ENCODE measurements at regions not wholly inside any gene's neighbourhood (a gene's known extent, or its start where the extent isn't known, plus 50 kb on each side); places are given as distances from the start of the nearest gene placed in this dataset.
"Not testable (repeated sequence)": the region's sequence is repeated elsewhere in the genome, so short reads cannot be mapped to it uniquely, and the experiment has no call there.

DNA sequence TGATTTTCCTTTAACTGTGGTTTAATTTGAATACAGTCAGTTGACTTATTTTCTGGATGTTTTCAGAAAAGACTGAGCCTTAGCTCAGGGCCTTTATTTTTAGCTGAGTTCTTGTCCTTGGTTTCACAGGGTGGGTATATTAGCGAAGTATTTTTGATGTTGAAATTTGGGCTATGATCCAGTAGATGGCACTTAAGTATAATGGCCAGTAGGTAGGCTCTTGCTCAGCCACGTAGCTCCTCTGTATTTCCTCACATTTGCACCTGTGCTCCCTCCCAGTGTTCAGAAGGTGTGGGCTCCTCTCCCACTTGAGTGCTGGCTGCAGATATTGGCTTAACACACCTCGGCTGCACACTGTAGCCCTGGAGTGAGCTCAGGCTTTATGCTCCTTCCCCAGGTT lies 549.9 kb upstream of the AMOT start:
- Histone ChIP-seq H3K27ac (ENCODE audit: poor library complexity, severe bottlenecking) (no peak overlapping the region), H3K36me3 (ENCODE audit: low read depth) (no peaks in the 10 kb centered on the region), H3K4me3 (ENCODE audit: severe bottlenecking) (no peak overlapping the region), H3K9me3 (ENCODE audit: severe bottlenecking) (no peaks in the 10 kb centered on the region), H3K27me3 (ENCODE audit: insufficient read depth, poor library complexity, severe bottlenecking) (no peaks in the 10 kb centered on the region), H3K4me1 (ENCODE audit: insufficient read depth, poor library complexity, severe bottlenecking) (no peaks in the 10 kb centered on the region)
- DNase-seq (ENCODE audit: low spot score) = no peak
- TF ChIP-seq, protein P1, sequence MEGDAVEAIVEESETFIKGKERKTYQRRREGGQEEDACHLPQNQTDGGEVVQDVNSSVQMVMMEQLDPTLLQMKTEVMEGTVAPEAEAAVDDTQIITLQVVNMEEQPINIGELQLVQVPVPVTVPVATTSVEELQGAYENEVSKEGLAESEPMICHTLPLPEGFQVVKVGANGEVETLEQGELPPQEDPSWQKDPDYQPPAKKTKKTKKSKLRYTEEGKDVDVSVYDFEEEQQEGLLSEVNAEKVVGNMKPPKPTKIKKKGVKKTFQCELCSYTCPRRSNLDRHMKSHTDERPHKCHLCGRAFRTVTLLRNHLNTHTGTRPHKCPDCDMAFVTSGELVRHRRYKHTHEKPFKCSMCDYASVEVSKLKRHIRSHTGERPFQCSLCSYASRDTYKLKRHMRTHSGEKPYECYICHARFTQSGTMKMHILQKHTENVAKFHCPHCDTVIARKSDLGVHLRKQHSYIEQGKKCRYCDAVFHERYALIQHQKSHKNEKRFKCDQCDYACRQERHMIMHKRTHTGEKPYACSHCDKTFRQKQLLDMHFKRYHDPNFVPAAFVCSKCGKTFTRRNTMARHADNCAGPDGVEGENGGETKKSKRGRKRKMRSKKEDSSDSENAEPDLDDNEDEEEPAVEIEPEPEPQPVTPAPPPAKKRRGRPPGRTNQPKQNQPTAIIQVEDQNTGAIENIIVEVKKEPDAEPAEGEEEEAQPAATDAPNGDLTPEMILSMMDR (IDR thresholded peaks at IDR 0.05; ENCODE audit: poor library complexity, severe bottlenecking) = no peak
- no peak for ATAC-seq (ENCODE audit: low read depth)

DNA sequence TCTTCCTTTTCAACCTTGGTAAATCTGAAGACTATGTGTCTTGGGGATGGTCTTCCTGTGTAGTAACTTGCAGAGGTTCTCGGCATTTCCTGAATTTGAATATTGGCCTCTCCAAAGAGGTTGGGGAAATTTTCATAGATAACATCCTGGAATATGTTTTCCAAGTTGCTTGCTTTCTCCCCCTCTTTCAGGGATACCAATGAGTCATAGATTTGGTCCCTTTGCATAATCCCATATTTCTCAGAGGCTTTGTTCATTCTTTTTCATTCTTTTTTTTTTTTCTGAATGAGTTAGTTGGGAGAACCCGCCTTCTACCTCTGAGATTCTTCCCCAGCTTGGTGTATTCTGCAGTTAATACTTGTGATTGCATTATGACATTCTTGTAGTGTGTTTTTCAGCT lies 549.2 kb upstream of the AMOT start:
- H3K9me3 ChIP-seq (ENCODE audit: severe bottlenecking) = no peaks in the 10 kb centered on the region
- TF ChIP-seq, protein P1 (IDR thresholded peaks at IDR 0.05; ENCODE audit: poor library complexity, severe bottlenecking) = no peak
- no peaks in the 10 kb centered on the region for H3K27me3 ChIP-seq (ENCODE audit: insufficient read depth, poor library complexity, severe bottlenecking)
- no peaks in the 10 kb centered on the region for H3K4me1 ChIP-seq (ENCODE audit: insufficient read depth, poor library complexity, severe bottlenecking)
- no peak overlapping the region for H3K4me3 ChIP-seq (ENCODE audit: severe bottlenecking)
- DNase-seq (ENCODE audit: low spot score) (no peak), ATAC-seq (ENCODE audit: low read depth) (no peak)
- no peaks in the 10 kb centered on the region for H3K36me3 ChIP-seq (ENCODE audit: low read depth)
- no peak overlapping the region for H3K27ac ChIP-seq (ENCODE audit: poor library complexity, severe bottlenecking)

DNA sequence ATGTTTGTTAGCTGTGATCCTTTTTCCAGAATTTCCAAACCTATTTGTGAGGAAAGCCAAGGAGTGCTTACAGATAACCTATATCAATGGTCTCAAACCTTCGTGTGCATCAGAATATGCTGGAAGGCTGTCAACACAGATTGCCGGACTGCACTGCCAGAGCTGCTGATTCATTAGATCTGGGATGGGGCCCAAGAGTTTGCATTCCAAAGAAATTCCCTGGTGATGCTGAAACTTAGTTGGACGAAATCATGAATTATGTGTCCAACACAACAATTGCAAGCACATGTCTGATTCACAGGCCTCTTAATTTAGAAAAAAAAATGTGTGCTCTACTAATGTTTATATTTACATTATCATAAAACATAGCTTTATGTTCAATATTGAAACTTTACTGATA lies 544.0 kb upstream of the AMOT start:
- H3K4me3 ChIP-seq (ENCODE audit: severe bottlenecking) = no peak overlapping the region
- H3K27me3 ChIP-seq (ENCODE audit: insufficient read depth, poor library complexity, severe bottlenecking) = no peaks in the 10 kb centered on the region
- ATAC-seq (ENCODE audit: low read depth) (no peak; the same call in 2 of the 3 replicates), DNase-seq (ENCODE audit: low spot score) (no peak)
- no peaks in the 10 kb centered on the region for H3K4me1 ChIP-seq (ENCODE audit: insufficient read depth, poor library complexity, severe bottlenecking)
- H3K36me3 ChIP-seq (ENCODE audit: low read depth) = no peaks in the 10 kb centered on the region
- TF ChIP-seq, protein P1 (IDR thresholded peaks at IDR 0.05; ENCODE audit: poor library complexity, severe bottlenecking) = no peak
- no peaks in the 10 kb centered on the region for H3K9me3 ChIP-seq (ENCODE audit: severe bottlenecking)
- H3K27ac ChIP-seq (ENCODE audit: poor library complexity, severe bottlenecking) = no peak overlapping the region

GRCh38 chrX:113373421-113373820 lies 532.8 kb upstream of the AMOT start:
- not testable (repeated sequence) for DNase-seq (ENCODE audit: low spot score); H3K4me1 ChIP-seq (ENCODE audit: insufficient read depth, poor library complexity, severe bottlenecking); H3K27ac ChIP-seq (ENCODE audit: poor library complexity, severe bottlenecking); H3K4me3 ChIP-seq (ENCODE audit: severe bottlenecking); H3K9me3 ChIP-seq (ENCODE audit: severe bottlenecking); H3K36me3 ChIP-seq (ENCODE audit: low read depth); H3K27me3 ChIP-seq (ENCODE audit: insufficient read depth, poor library complexity, severe bottlenecking); ATAC-seq (ENCODE audit: low read depth)

- H3K36me3 ChIP-seq (ENCODE audit: low read depth) = no peaks in the 10 kb centered on the region
- H3K4me3 ChIP-seq (ENCODE audit: severe bottlenecking) = no peak overlapping the region
- no peaks in the 10 kb centered on the region for H3K4me1 ChIP-seq (ENCODE audit: insufficient read depth, poor library complexity, severe bottlenecking)
- no peaks in the 10 kb centered on the region for H3K9me3 ChIP-seq (ENCODE audit: severe bottlenecking)
- ATAC-seq (ENCODE audit: low read depth) = no peak
- H3K27ac ChIP-seq (ENCODE audit: poor library complexity, severe bottlenecking) = no peak overlapping the region
- no peaks in the 10 kb centered on the region for H3K27me3 ChIP-seq (ENCODE audit: insufficient read depth, poor library complexity, severe bottlenecking)
- no peak for DNase-seq (ENCODE audit: low spot score)
- TF ChIP-seq, protein P1 (IDR thresholded peaks at IDR 0.05; ENCODE audit: poor library complexity, severe bottlenecking) = no peak
These were observed 529.4 kb upstream of the AMOT start for GRCh38 chrX:113370006-113370405.

All from RWPE2 (cell line).